ENCODE measurements at regions not wholly inside any gene's neighbourhood (a gene's known extent, or its start where the extent isn't known, plus 50 kb on each side); places are given as distances from the start of the nearest gene placed in this dataset.

DNA sequence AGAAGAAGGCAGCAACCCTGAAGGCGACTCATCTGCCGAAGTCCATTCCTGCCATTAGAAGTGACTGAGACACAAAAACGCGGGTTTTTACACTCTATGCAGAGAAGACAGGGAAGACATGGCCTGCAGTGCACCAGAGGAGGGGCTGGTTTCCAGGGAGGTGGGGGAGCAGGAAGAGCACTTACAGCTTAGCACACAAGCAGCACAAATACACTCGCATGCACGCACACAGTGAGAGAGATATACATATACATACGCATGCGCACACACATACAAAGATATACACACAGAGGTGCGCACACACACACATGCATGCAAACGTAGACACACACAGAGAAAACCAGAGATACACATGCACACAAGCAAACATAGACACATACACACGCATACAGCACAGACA is 210.9 kb upstream of the CSF3R start:
- peaks cover 17 to 21% of the 10 kb centered on the region in 2 donors for H3K27me3 Mint-ChIP-seq
- Histone ChIP-seq H3K9me3 (no peaks in the 10 kb centered on the region), H3K4me1 (ENCODE audit: control insufficient read depth in 1 of 2, extremely low read depth in 1 of 2, insufficient read depth in 2 of 2, low read length in 2 of 2) (no peaks in the 10 kb centered on the region), H3K27ac (ENCODE audit: low read length) (no peak overlapping the region), H3K36me3 (ENCODE audit: control insufficient read depth in 2 of 2, extremely low read depth in 1 of 2, insufficient read depth in 1 of 2, low read length in 1 of 2) (no peaks in the 10 kb centered on the region), H3K4me3 (ENCODE audit: control insufficient read depth in 1 of 2, extremely low read depth in 1 of 2, low read length in 1 of 2) (no peak overlapping the region), H3K27me3 (replicated peaks in 1 of 2; ENCODE audit: control insufficient read depth in 2 of 2, extremely low read depth in 1 of 2, insufficient read depth in 2 of 2, low read length in 1 of 2) (peaks cover 0 to 48% of the 10 kb centered on the region in 2 experiments)
- H3K36me3 Mint-ChIP-seq = no peaks in the 10 kb centered on the region
- H3K4me3 Mint-ChIP-seq = no peak overlapping the region
- WGBS (ENCODE audit: insufficient coverage) = 80% methylated on average over 8 of the region's 11 CpGs
- CTCF ChIA-PET = no interaction called here
- no peaks in the 10 kb centered on the region for H3K4me1 Mint-ChIP-seq
- DNase-seq (no peak), ATAC-seq (replicated peaks in 1 of 4) (no peak)
- POLR2A ChIA-PET = no interaction called here
- no peak overlapping the region for H3K27ac Mint-ChIP-seq
- no peaks in the 10 kb centered on the region for H3K9me3 Mint-ChIP-seq

GRCh38 chr1:36693161-36693525 is 210.4 kb upstream of the CSF3R start:
- Histone ChIP-seq H3K27me3 (replicated peaks in 1 of 2; ENCODE audit: control insufficient read depth in 2 of 2, extremely low read depth in 1 of 2, insufficient read depth in 2 of 2, low read length in 1 of 2) (peaks cover 0 to 48% of the 10 kb centered on the region in 2 experiments), H3K36me3 (ENCODE audit: control insufficient read depth in 2 of 2, extremely low read depth in 1 of 2, insufficient read depth in 1 of 2, low read length in 1 of 2) (no peaks in the 10 kb centered on the region), H3K27ac (ENCODE audit: low read length) (no peak overlapping the region), H3K4me1 (ENCODE audit: control insufficient read depth in 1 of 2, extremely low read depth in 1 of 2, insufficient read depth in 2 of 2, low read length in 2 of 2) (no peaks in the 10 kb centered on the region), H3K4me3 (ENCODE audit: control insufficient read depth in 1 of 2, extremely low read depth in 1 of 2, low read length in 1 of 2) (no peak overlapping the region), H3K9me3 (no peaks in the 10 kb centered on the region)
- DNase-seq (no peak), ATAC-seq (replicated peaks in 1 of 4) (no peak)
- no peaks in the 10 kb centered on the region for H3K9me3 Mint-ChIP-seq
- H3K4me3 Mint-ChIP-seq = no peak overlapping the region
- ChIA-PET POLR2A (no interaction called here), CTCF (no interaction called here)
- no peak overlapping the region for H3K27ac Mint-ChIP-seq
- H3K36me3 Mint-ChIP-seq = no peaks in the 10 kb centered on the region
- H3K27me3 Mint-ChIP-seq = peaks cover 18 to 21% of the 10 kb centered on the region in 2 donors
- no peaks in the 10 kb centered on the region for H3K4me1 Mint-ChIP-seq
- WGBS (ENCODE audit: insufficient coverage) = 20% methylated on average over 1 of the region's 6 CpGs

DNA sequence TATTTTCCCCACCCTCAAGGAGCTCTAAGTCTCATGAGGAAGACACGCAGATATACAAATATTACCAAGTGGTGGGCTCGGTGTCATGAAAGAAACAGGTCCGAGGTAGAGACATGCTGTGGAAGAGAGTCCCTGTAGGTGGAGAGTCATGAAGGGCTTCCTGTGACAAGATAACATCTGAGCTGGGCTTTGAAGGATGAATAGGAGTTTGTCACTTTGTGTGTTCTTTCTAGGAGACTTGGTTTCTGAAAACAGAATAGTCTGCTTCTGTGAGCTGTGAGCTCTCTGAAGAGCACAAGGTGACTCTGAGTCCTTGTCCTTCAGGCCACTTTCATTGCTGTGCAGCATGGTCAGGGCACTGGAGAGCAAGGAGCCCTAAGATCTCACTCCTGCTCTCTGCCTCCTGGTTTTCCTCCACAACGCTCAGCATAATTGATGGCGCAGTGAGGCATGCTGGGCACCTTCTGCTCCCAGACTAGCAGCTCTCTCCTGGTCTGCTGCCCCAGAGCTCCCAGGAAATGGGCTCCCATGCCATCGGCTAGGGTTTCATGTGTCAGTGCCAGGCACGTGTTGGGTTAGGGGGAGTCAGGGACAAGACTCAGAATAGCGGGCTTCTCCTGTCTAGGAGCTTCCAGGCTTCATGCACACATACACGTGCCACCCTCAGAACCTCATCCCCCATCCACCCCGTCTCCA is 209.9 kb upstream of the CSF3R start:
- DNase-seq (no peak), ATAC-seq (replicated peaks in 1 of 4) (no peak)
- no peak overlapping the region for H3K27ac ChIP-seq (ENCODE audit: low read length)
- H3K36me3 ChIP-seq (ENCODE audit: control insufficient read depth in 2 of 2, extremely low read depth in 1 of 2, insufficient read depth in 1 of 2, low read length in 1 of 2) = no peaks in the 10 kb centered on the region
- 73% methylated on average over 7 of the region's 10 CpGs for WGBS (ENCODE audit: insufficient coverage)
- Mint-ChIP-seq H3K27me3 (peaks cover 24 to 26% of the 10 kb centered on the region in 2 donors), H3K27ac (no peak overlapping the region), H3K4me3 (no peak overlapping the region), H3K9me3 (no peaks in the 10 kb centered on the region), H3K4me1 (no peaks in the 10 kb centered on the region), H3K36me3 (no peaks in the 10 kb centered on the region)
- no peak overlapping the region for H3K4me3 ChIP-seq (ENCODE audit: control insufficient read depth in 1 of 2, extremely low read depth in 1 of 2, low read length in 1 of 2)
- no peaks in the 10 kb centered on the region for H3K9me3 ChIP-seq
- ChIA-PET POLR2A (no interaction called here), CTCF (no interaction called here)
- H3K27me3 ChIP-seq (replicated peaks in 1 of 2; ENCODE audit: control insufficient read depth in 2 of 2, extremely low read depth in 1 of 2, insufficient read depth in 2 of 2, low read length in 1 of 2) = peaks cover 2 to 50% of the 10 kb centered on the region in 2 experiments
- no peaks in the 10 kb centered on the region for H3K4me1 ChIP-seq (ENCODE audit: control insufficient read depth in 1 of 2, extremely low read depth in 1 of 2, insufficient read depth in 2 of 2, low read length in 2 of 2)

DNA sequence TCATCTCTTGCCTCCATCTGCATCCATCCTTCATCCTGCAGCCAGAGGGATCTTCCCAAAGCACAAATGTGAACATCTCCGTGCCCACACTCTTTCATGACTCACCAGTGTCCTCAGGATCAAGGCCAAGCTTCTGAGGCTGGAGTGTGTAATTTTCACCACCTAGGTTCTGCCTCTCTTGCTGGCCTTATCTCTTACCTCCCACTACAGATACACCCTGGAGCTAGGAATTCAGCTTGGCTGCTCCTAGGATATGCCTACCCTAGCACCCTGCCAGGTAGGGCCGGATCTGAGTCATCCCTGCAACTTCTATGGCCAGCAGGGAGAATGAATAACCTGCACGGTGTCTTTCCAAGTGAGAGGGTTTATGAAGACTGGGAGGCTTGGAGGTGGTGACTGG is 208.7 kb upstream of the CSF3R start:
- no peak for ATAC-seq (replicated peaks in 1 of 4)

DNA sequence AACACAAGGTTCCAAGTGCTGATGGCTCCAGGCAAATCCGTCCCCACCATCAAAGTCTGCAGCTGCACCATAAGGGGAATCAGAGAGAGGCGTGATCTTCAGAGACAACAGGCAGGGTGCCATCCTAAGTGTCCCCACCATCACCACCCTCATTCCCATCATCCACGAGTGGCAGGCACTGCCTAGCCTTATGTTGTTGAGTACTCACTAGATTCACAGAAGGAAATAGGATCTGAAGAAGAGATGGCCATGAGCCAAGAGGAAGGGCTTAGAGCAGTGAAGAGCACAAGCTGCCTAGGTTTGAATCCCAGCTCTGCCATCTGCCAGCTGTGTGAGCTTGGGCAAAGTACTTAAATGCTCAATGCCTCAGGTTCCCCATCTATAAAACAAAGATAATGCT is 207.3 kb upstream of the CSF3R start:
- H3K4me1 ChIP-seq (ENCODE audit: control insufficient read depth in 1 of 2, extremely low read depth in 1 of 2, insufficient read depth in 2 of 2, low read length in 2 of 2) = no peaks in the 10 kb centered on the region
- CTCF ChIA-PET = no interaction called here
- Mint-ChIP-seq H3K9me3 (no peaks in the 10 kb centered on the region), H3K36me3 (no peaks in the 10 kb centered on the region), H3K4me1 (no peaks in the 10 kb centered on the region), H3K27me3 (peaks cover 25 to 31% of the 10 kb centered on the region in 2 donors), H3K4me3 (no peak overlapping the region), H3K27ac (no peak overlapping the region)
- no peaks in the 10 kb centered on the region for H3K9me3 ChIP-seq
- no peak overlapping the region for H3K27ac ChIP-seq (ENCODE audit: low read length)
- no peaks in the 10 kb centered on the region for H3K36me3 ChIP-seq (ENCODE audit: control insufficient read depth in 2 of 2, extremely low read depth in 1 of 2, insufficient read depth in 1 of 2, low read length in 1 of 2)
- H3K4me3 ChIP-seq (ENCODE audit: control insufficient read depth in 1 of 2, extremely low read depth in 1 of 2, low read length in 1 of 2) = no peak overlapping the region
- ATAC-seq (replicated peaks in 1 of 4) = no peak
- POLR2A ChIA-PET = no interaction called here
- peaks cover 2 to 53% of the 10 kb centered on the region in 2 experiments for H3K27me3 ChIP-seq (replicated peaks in 1 of 2; ENCODE audit: control insufficient read depth in 2 of 2, extremely low read depth in 1 of 2, insufficient read depth in 2 of 2, low read length in 1 of 2)
- WGBS (ENCODE audit: insufficient coverage) = no CpG with 5 or more reads among the region's 3 CpGs
- no peak for DNase-seq

More for the DNA sequence above, 208.7 kb upstream of the CSF3R start:
- H3K27ac Mint-ChIP-seq = no peak overlapping the region
- Histone ChIP-seq H3K27me3 (replicated peaks in 1 of 2; ENCODE audit: control insufficient read depth in 2 of 2, extremely low read depth in 1 of 2, insufficient read depth in 2 of 2, low read length in 1 of 2) (peaks cover 2 to 57% of the 10 kb centered on the region in 2 experiments), H3K36me3 (ENCODE audit: control insufficient read depth in 2 of 2, extremely low read depth in 1 of 2, insufficient read depth in 1 of 2, low read length in 1 of 2) (no peaks in the 10 kb centered on the region), H3K9me3 (no peaks in the 10 kb centered on the region), H3K27ac (ENCODE audit: low read length) (no peak overlapping the region), H3K4me1 (ENCODE audit: control insufficient read depth in 1 of 2, extremely low read depth in 1 of 2, insufficient read depth in 2 of 2, low read length in 2 of 2) (no peaks in the 10 kb centered on the region), H3K4me3 (ENCODE audit: control insufficient read depth in 1 of 2, extremely low read depth in 1 of 2, low read length in 1 of 2) (no peak overlapping the region)
- H3K4me3 Mint-ChIP-seq = no peak overlapping the region
- CTCF ChIA-PET = no interaction called here
- H3K4me1 Mint-ChIP-seq = no peaks in the 10 kb centered on the region
- no peaks in the 10 kb centered on the region for H3K36me3 Mint-ChIP-seq
- POLR2A ChIA-PET = no interaction called here
- no CpG with 5 or more reads among the region's 3 CpGs for WGBS (ENCODE audit: insufficient coverage)
- no peaks in the 10 kb centered on the region for H3K9me3 Mint-ChIP-seq
- DNase-seq = no peak
- peaks cover 29 to 36% of the 10 kb centered on the region in 2 donors for H3K27me3 Mint-ChIP-seq

- Mint-ChIP-seq H3K4me1 (no peaks in the 10 kb centered on the region), H3K27me3 (peaks cover 14 to 28% of the 10 kb centered on the region in 2 donors), H3K27ac (no peak overlapping the region), H3K4me3 (no peak overlapping the region), H3K36me3 (no peaks in the 10 kb centered on the region), H3K9me3 (no peaks in the 10 kb centered on the region)
- Histone ChIP-seq H3K4me3 (ENCODE audit: control insufficient read depth in 1 of 2, extremely low read depth in 1 of 2, low read length in 1 of 2) (no peak overlapping the region), H3K27ac (ENCODE audit: low read length) (no peak overlapping the region), H3K4me1 (ENCODE audit: control insufficient read depth in 1 of 2, extremely low read depth in 1 of 2, insufficient read depth in 2 of 2, low read length in 2 of 2) (no peaks in the 10 kb centered on the region), H3K9me3 (no peaks in the 10 kb centered on the region), H3K36me3 (ENCODE audit: control insufficient read depth in 2 of 2, extremely low read depth in 1 of 2, insufficient read depth in 1 of 2, low read length in 1 of 2) (no peaks in the 10 kb centered on the region), H3K27me3 (replicated peaks in 1 of 2; ENCODE audit: control insufficient read depth in 2 of 2, extremely low read depth in 1 of 2, insufficient read depth in 2 of 2, low read length in 1 of 2) (peaks cover 2 to 31% of the 10 kb centered on the region in 2 experiments)
- DNase-seq = no peak
- no peak for ATAC-seq (replicated peaks in 1 of 4)
- CTCF ChIA-PET = no interaction called here
- POLR2A ChIA-PET = no interaction called here
- WGBS (ENCODE audit: insufficient coverage) = 50% methylated on average over 2 of the region's 5 CpGs
Observed at GRCh38 chr1:36687312-36687711, 204.6 kb upstream of the CSF3R start.

Measured in T-cell (primary cell).